ENCODE measurements at regions not wholly inside any gene's neighbourhood (a gene's known extent, or its start where the extent isn't known, plus 50 kb on each side); places are given as distances from the start of the nearest gene placed in this dataset.

GRCh38 chr4:180770265-180770664 is 1472.9 kb upstream of the TENM3 start:
- Histone ChIP-seq H3K4me3 (ENCODE audit: insufficient read length, low read depth) (no peak overlapping the region), H3K27me3 (ENCODE audit: insufficient read depth, insufficient read length) (no peaks in the 10 kb centered on the region), H3K4me1 (ENCODE audit: insufficient read depth, insufficient read length) (no peaks in the 10 kb centered on the region), H3K9ac (ENCODE audit: insufficient read length, low read depth) (no peak overlapping the region), H3K36me3 (ENCODE audit: insufficient read depth, insufficient read length, low read length) (no peaks in the 10 kb centered on the region), H3K9me3 (ENCODE audit: insufficient read depth, low read length) (peaks cover 9% of the 10 kb centered on the region)
- DNase-seq (ENCODE audit: low read depth, low spot score): no peak
- TF ChIP-seq YY1 (IDR thresholded peaks at IDR 0.05; ENCODE audit: insufficient read depth, insufficient read length) (no peak), ZNF274 (IDR thresholded peaks at IDR 0.05; ENCODE audit: low read depth, low read length) (no peak), SUZ12 (IDR thresholded peaks at IDR 0.05; ENCODE audit: extremely low read depth, insufficient read depth, insufficient read length) (no peak)

- no peaks in the 10 kb centered on the region for H3K27me3 ChIP-seq (ENCODE audit: insufficient read depth, insufficient read length)
- no peak overlapping the region for H3K9ac ChIP-seq (ENCODE audit: insufficient read length, low read depth)
- no peaks in the 10 kb centered on the region for H3K4me1 ChIP-seq (ENCODE audit: insufficient read depth, insufficient read length)
- TF ChIP-seq ZNF274 (IDR thresholded peaks at IDR 0.05; ENCODE audit: low read depth, low read length): no peak
- no peak for TF ChIP-seq SUZ12 (IDR thresholded peaks at IDR 0.05; ENCODE audit: extremely low read depth, insufficient read depth, insufficient read length)
- no peak for TF ChIP-seq YY1 (IDR thresholded peaks at IDR 0.05; ENCODE audit: insufficient read depth, insufficient read length)
- no peaks in the 10 kb centered on the region for H3K36me3 ChIP-seq (ENCODE audit: insufficient read depth, insufficient read length, low read length)
- no peaks in the 10 kb centered on the region for H3K9me3 ChIP-seq (ENCODE audit: insufficient read depth, low read length)
- no peak for DNase-seq (ENCODE audit: low read depth, low spot score)
- H3K4me3 ChIP-seq (ENCODE audit: insufficient read length, low read depth): no peak overlapping the region
Measured at GRCh38 chr4:180784940-180785339, 1458.3 kb upstream of the TENM3 start.

GRCh38 chr4:180788729-180789128 is 1454.5 kb upstream of the TENM3 start:
- Histone ChIP-seq H3K27me3 (ENCODE audit: insufficient read depth, insufficient read length) (no peaks in the 10 kb centered on the region), H3K4me1 (ENCODE audit: insufficient read depth, insufficient read length) (no peaks in the 10 kb centered on the region), H3K36me3 (ENCODE audit: insufficient read depth, insufficient read length, low read length) (no peaks in the 10 kb centered on the region), H3K9me3 (ENCODE audit: insufficient read depth, low read length) (no peaks in the 10 kb centered on the region), H3K9ac (ENCODE audit: insufficient read length, low read depth) (no peak overlapping the region), H3K4me3 (ENCODE audit: insufficient read length, low read depth) (no peak overlapping the region)
- TF ChIP-seq YY1 (IDR thresholded peaks at IDR 0.05; ENCODE audit: insufficient read depth, insufficient read length): no peak
- TF ChIP-seq SUZ12 (IDR thresholded peaks at IDR 0.05; ENCODE audit: extremely low read depth, insufficient read depth, insufficient read length): no peak
- no peak for TF ChIP-seq ZNF274 (IDR thresholded peaks at IDR 0.05; ENCODE audit: low read depth, low read length)
- DNase-seq (ENCODE audit: low read depth, low spot score): no peak

GRCh38 chr4:180789929-180790328 is 1453.3 kb upstream of the TENM3 start:
- H3K9ac ChIP-seq (ENCODE audit: insufficient read length, low read depth): no peak overlapping the region

GRCh38 chr4:180790471-180790870 is 1452.7 kb upstream of the TENM3 start:
- DNase-seq (ENCODE audit: low read depth, low spot score): no peak
- Histone ChIP-seq H3K9me3 (ENCODE audit: insufficient read depth, low read length) (no peaks in the 10 kb centered on the region), H3K4me1 (ENCODE audit: insufficient read depth, insufficient read length) (no peaks in the 10 kb centered on the region), H3K9ac (ENCODE audit: insufficient read length, low read depth) (no peak overlapping the region), H3K36me3 (ENCODE audit: insufficient read depth, insufficient read length, low read length) (no peaks in the 10 kb centered on the region), H3K27me3 (ENCODE audit: insufficient read depth, insufficient read length) (no peaks in the 10 kb centered on the region), H3K4me3 (ENCODE audit: insufficient read length, low read depth) (no peak overlapping the region)
- TF ChIP-seq YY1 (IDR thresholded peaks at IDR 0.05; ENCODE audit: insufficient read depth, insufficient read length): no peak
- TF ChIP-seq SUZ12 (IDR thresholded peaks at IDR 0.05; ENCODE audit: extremely low read depth, insufficient read depth, insufficient read length): no peak
- no peak for TF ChIP-seq ZNF274 (IDR thresholded peaks at IDR 0.05; ENCODE audit: low read depth, low read length)

More at GRCh38 chr4:180789929-180790328, 1453.3 kb upstream of the TENM3 start:
- Histone ChIP-seq H3K9me3 (ENCODE audit: insufficient read depth, low read length) (no peaks in the 10 kb centered on the region), H3K4me1 (ENCODE audit: insufficient read depth, insufficient read length) (no peaks in the 10 kb centered on the region), H3K4me3 (ENCODE audit: insufficient read length, low read depth) (no peak overlapping the region), H3K36me3 (ENCODE audit: insufficient read depth, insufficient read length, low read length) (no peaks in the 10 kb centered on the region), H3K27me3 (ENCODE audit: insufficient read depth, insufficient read length) (no peaks in the 10 kb centered on the region)
- DNase-seq (ENCODE audit: low read depth, low spot score): no peak
- TF ChIP-seq YY1 (IDR thresholded peaks at IDR 0.05; ENCODE audit: insufficient read depth, insufficient read length) (no peak), SUZ12 (IDR thresholded peaks at IDR 0.05; ENCODE audit: extremely low read depth, insufficient read depth, insufficient read length) (no peak), ZNF274 (IDR thresholded peaks at IDR 0.05; ENCODE audit: low read depth, low read length) (no peak)

GRCh38 chr4:180792541-180792940 is 1450.7 kb upstream of the TENM3 start:
- H3K27me3 ChIP-seq (ENCODE audit: insufficient read depth, insufficient read length): no peaks in the 10 kb centered on the region
- no peak overlapping the region for H3K9ac ChIP-seq (ENCODE audit: insufficient read length, low read depth)
- TF ChIP-seq YY1 (IDR thresholded peaks at IDR 0.05; ENCODE audit: insufficient read depth, insufficient read length) (no peak), ZNF274 (IDR thresholded peaks at IDR 0.05; ENCODE audit: low read depth, low read length) (no peak), SUZ12 (IDR thresholded peaks at IDR 0.05; ENCODE audit: extremely low read depth, insufficient read depth, insufficient read length) (no peak)
- no peaks in the 10 kb centered on the region for H3K9me3 ChIP-seq (ENCODE audit: insufficient read depth, low read length)
- H3K4me3 ChIP-seq (ENCODE audit: insufficient read length, low read depth): no peak overlapping the region
- H3K4me1 ChIP-seq (ENCODE audit: insufficient read depth, insufficient read length): no peaks in the 10 kb centered on the region
- no peak for DNase-seq (ENCODE audit: low read depth, low spot score)
- H3K36me3 ChIP-seq (ENCODE audit: insufficient read depth, insufficient read length, low read length): no peaks in the 10 kb centered on the region

GRCh38 chr4:180794333-180794732 is 1448.9 kb upstream of the TENM3 start:
- DNase-seq (ENCODE audit: low read depth, low spot score): no peak
- no peak for TF ChIP-seq ZNF274 (IDR thresholded peaks at IDR 0.05; ENCODE audit: low read depth, low read length)
- TF ChIP-seq YY1 (IDR thresholded peaks at IDR 0.05; ENCODE audit: insufficient read depth, insufficient read length): no peak
- TF ChIP-seq SUZ12 (IDR thresholded peaks at IDR 0.05; ENCODE audit: extremely low read depth, insufficient read depth, insufficient read length): no peak
- Histone ChIP-seq H3K4me3 (ENCODE audit: insufficient read length, low read depth) (no peak overlapping the region), H3K36me3 (ENCODE audit: insufficient read depth, insufficient read length, low read length) (no peaks in the 10 kb centered on the region), H3K27me3 (ENCODE audit: insufficient read depth, insufficient read length) (no peaks in the 10 kb centered on the region), H3K9me3 (ENCODE audit: insufficient read depth, low read length) (no peaks in the 10 kb centered on the region), H3K4me1 (ENCODE audit: insufficient read depth, insufficient read length) (no peaks in the 10 kb centered on the region), H3K9ac (ENCODE audit: insufficient read length, low read depth) (no peak overlapping the region)

Data from NT2/D1 (cell line).